Activated naive CD8-positive, alpha-beta T cell treated with anti-CD3 and anti-CD28 coated beads, Interleukin-2, amount 50 U/mL, for 24 hours (primary cell): ENCODE measurements at regions not wholly inside any gene's neighbourhood (a gene's known extent, or its start where the extent isn't known, plus 50 kb on each side); places are given as distances from the start of the nearest gene placed in this dataset.
"Not testable (repeated sequence)": the region's sequence is repeated elsewhere in the genome, so short reads cannot be mapped to it uniquely, and the experiment has no call there.

Experiments used
- ATAC-seq: fragments of 150-1000 bp; cut with Tn5 transposase; one replicate; pipeline ENCODE4 v1.10.0; 2021
- DNase-seq: peaks from one replicate; pipeline ENCODE4 v3.0.0; 2021
- H3K27ac Mint-ChIP-seq: one replicate; pipeline ENCODE4 v1.8.0; 2021; ENCODE audit warnings: mild to moderate bottlenecking, mixed read lengths
- H3K27me3 Mint-ChIP-seq: one replicate; pipeline ENCODE4 v1.8.0; 2021; ENCODE audit warnings: mixed read lengths
- H3K36me3 Mint-ChIP-seq: one replicate; pipeline ENCODE4 v1.8.0; 2021; ENCODE audit warnings: low read depth, mixed read lengths
- H3K4me1 Mint-ChIP-seq: one replicate; pipeline ENCODE4 v1.8.0; 2021; ENCODE audit warnings: mixed read lengths
- H3K4me3 Mint-ChIP-seq: one replicate; pipeline ENCODE4 v1.8.0; 2021; ENCODE audit warnings: mild to moderate bottlenecking, moderate library complexity, mixed read lengths
- H3K9me3 Mint-ChIP-seq: one replicate; pipeline ENCODE4 v1.8.0; 2021; ENCODE audit warnings: mixed read lengths

DNA sequence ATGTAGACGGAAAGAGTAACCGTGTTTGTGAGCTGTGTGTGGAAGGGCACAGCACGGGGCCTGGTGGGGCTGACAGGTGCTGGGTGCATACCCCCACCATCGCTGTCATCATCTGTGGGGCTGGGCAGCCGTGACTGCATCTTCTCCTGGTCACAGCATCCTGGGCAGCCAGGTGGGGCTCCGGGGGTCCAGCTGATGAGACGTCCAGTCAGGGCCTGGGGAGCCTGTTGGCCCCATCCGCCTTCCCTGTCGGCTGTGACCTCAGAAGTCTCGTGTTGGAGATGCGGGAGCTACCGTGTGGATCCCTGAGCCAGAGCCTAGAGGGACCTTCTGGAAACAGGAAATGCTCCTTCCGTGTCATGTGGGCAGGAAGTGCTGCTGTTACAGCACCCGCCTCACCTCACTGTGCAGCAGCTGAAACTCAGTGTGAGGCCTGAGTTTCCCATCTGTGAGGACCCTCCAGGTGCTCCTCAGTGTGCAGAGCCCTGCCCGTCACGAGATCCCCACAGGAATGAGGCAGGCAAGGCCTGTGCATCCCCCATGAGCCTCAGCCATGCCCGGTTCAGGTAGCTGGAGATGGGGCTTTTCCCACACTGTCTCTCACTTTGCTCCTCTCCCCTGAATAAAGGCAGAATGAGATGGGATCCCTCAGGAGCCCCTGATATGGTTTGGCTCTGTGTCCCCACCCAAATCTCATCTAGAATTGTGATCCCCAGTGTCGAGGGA, 108.7 kb downstream of the ERMARD start:
- ATAC-seq (no peak), DNase-seq (no peak)
- Mint-ChIP-seq H3K36me3 (no peaks in the 10 kb centered on the region), H3K4me1 (peaks cover 8% of the 10 kb centered on the region), H3K27ac (no peak overlapping the region), H3K9me3 (peaks cover 4% of the 10 kb centered on the region), H3K27me3 (no peaks in the 10 kb centered on the region), H3K4me3 (no peak overlapping the region)

DNA sequence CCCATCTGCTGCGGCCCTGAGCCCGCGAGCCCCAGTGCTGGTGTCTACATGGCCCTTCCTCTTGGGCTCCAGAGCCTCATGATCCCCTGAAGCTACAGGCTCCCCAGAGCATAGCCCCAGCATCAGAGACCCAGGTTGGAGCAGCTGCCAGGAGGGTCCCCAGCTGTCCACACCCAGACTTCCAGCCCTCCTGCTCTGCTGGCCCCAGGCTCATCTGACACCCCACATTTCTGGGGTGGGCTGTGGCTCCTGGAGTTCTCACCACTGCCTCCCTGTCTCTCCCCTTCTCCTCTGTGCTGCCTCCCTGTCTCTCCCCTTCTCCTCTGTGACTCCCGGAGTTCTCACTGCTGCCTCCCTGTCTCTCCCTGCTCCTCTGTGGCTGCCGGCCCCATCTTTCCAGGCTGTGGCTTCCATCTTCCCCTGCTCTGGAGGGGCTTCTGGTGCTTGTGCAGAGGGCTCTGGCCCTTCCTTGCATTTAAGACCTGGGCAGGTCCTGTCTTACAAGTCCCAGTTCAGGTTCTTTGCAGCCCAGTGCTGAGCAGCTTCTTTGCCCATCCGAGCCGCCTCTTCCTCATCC, 108.1 kb downstream of the ERMARD start:
- peaks cover 8% of the 10 kb centered on the region for H3K4me1 Mint-ChIP-seq
- ATAC-seq, result no peak
- no peak for DNase-seq
- no peaks in the 10 kb centered on the region for H3K27me3 Mint-ChIP-seq
- H3K36me3 Mint-ChIP-seq, result no peaks in the 10 kb centered on the region
- no peak overlapping the region for H3K27ac Mint-ChIP-seq
- peaks cover 4% of the 10 kb centered on the region for H3K9me3 Mint-ChIP-seq
- no peak overlapping the region for H3K4me3 Mint-ChIP-seq

DNA sequence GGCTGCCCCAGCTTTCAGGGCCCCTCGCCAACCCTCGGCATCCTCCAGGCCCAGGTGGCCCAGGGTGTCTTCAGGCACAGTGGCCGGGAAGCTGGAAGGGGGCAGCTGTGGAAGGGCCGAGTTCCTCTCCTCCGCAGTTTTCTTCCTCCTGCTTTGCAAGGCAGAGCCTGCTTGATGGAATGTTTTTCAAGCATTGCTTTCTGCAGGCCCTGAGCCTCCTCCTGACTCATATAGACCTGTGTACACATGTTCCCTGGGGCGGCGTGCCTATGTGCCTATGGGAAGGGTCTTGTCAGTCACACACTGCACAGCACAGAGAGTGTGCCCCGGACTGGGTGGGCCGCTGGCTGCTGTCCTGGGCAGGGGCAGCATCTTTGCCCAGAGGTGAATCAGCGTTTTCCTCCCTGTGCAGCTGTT, 107.5 kb downstream of the ERMARD start:
- Mint-ChIP-seq H3K27me3 (no peaks in the 10 kb centered on the region), H3K9me3 (peaks cover 4% of the 10 kb centered on the region)

DNA sequence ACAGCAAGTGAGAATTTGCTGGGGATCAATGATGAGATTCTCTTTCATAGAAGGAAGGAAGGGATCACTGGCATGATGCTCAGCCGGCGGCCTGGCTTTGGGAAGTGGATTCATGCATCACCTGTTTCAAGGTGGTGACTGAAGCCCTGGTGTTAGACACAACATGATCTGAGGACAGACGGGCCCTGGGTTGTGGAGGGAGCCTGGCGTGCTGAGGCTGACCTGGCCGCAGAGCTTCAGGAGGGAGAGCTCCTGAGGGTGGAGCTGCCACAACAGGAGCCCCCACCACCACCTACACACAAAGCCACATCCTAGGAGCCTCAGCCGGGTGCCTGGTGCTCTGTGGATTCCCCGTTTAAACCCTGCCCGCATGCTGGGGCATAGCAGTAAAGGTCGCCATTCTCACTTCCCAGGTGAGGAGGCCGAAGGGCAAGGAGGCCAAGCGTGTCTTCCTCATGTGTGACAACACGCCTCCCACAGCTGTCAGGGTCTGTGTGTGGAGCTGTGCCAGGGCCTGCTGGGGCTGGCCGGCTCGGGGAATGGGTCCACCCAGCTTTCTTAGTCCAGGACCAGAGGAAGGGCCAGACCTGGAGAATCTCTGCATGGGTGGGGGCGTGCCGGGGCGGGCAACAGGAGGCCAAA, 107.0 kb downstream of the ERMARD start:
- no peak overlapping the region for H3K4me3 Mint-ChIP-seq
- no peaks in the 10 kb centered on the region for H3K9me3 Mint-ChIP-seq
- peaks cover 6% of the 10 kb centered on the region for H3K4me1 Mint-ChIP-seq
- no peaks in the 10 kb centered on the region for H3K36me3 Mint-ChIP-seq
- no peaks in the 10 kb centered on the region for H3K27me3 Mint-ChIP-seq
- H3K27ac Mint-ChIP-seq, result no peak overlapping the region
- ATAC-seq, result no peak
- DNase-seq, result no peak

More for the DNA sequence above, 107.5 kb downstream of the ERMARD start:
- DNase-seq (no peak), ATAC-seq (no peak)
- no peak overlapping the region for H3K4me3 Mint-ChIP-seq
- no peaks in the 10 kb centered on the region for H3K36me3 Mint-ChIP-seq
- H3K4me1 Mint-ChIP-seq, result peaks cover 8% of the 10 kb centered on the region
- no peak overlapping the region for H3K27ac Mint-ChIP-seq

DNA sequence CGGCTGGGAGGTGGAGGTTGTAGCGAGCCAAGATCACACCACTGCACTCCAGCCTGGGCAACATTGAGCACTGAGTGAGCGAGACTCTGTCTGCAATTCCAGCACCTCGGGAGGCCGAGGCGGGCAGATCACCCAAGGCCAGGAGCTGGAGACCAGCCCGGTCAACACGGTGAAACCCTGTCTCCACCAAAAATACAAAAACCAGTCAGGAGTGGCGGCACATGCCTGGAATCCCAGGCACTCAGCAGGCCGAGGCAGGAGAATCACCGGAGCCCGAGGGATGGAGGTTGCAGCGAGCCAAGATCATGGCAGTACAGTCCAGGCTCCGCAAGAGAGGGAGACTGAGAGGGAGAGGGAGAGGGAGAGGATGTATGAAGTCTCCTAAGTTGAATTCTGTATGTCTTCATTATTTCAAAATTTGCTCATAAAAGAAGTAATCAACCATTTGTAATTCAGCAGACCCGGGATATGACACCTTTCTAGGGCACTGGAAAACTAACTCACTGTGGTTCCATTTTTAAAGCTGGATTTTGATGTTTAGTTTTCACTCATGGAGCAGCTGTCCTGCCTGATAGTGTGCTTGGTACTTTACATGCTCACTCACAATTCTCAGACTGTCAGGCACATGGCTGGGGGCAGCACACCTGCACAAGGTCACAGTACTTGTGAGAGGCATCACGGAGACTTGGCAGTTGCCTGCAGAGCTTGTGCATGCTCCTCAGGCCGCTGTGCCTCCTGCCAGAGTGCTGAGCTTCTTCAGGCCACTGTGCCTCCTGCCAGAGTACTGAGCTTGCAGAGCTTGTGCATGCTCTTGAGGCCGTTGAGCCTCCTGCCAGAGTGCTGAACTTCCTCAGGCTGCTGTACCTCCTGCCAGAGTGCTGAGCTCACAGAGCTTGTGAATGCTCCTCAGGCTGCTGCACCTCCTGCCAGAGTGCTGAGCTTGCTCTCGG, 106.2 kb downstream of the ERMARD start:
- no peaks in the 10 kb centered on the region for H3K36me3 Mint-ChIP-seq
- DNase-seq (no peak), ATAC-seq (no peak)
- no peak overlapping the region for H3K4me3 Mint-ChIP-seq
- H3K27me3 Mint-ChIP-seq, result no peaks in the 10 kb centered on the region
- H3K9me3 Mint-ChIP-seq, result peaks cover 6% of the 10 kb centered on the region
- no peak overlapping the region for H3K27ac Mint-ChIP-seq
- peaks cover 6% of the 10 kb centered on the region for H3K4me1 Mint-ChIP-seq

DNA sequence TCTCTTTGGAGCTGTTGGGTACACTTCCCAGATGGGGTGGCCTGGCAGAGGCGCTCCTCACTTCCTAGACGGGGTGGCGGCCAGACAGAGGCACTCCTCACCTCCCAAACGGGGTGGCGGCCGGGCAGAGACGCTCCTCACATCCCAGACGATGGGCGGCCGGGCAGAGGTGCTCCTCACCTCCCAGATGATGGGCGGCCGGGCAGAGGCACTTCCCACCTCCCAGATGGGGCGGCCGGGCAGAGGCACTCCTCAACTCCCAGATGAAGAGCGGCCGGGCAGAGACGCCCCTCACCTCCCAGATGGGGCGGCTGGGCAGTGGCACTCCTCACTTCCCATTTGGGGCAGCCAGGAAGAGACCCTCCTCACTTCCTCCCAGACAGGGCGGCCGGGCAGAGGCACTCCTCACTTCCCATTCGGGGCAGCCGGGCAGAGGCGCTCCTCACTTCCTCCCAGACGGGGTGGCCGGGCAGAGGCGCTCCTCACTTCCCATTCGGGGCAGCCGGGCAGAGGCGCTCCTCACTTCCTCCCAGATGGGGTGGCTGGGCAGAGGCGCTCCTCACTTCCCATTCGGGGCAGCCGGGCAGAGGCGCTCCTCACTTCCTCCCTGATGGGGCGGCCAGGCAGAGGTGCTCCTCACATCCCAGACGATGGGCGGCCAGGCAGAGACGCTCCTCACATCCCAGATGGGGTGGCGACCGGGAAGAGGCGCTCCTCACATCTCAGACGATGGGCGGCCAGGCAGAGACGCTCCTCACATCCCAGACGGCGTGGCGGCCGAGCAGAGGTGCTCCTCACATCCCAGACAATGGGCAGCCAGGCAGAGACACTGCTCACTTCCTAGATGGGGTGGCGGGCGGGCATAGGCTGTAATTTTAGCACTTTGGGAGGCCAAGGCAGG, 105.3 kb downstream of the ERMARD start:
- H3K9me3 Mint-ChIP-seq, H3K27me3 Mint-ChIP-seq, H3K4me3 Mint-ChIP-seq, DNase-seq, H3K4me1 Mint-ChIP-seq, ATAC-seq, H3K36me3 Mint-ChIP-seq, H3K27ac Mint-ChIP-seq: not testable (repeated sequence)

DNA sequence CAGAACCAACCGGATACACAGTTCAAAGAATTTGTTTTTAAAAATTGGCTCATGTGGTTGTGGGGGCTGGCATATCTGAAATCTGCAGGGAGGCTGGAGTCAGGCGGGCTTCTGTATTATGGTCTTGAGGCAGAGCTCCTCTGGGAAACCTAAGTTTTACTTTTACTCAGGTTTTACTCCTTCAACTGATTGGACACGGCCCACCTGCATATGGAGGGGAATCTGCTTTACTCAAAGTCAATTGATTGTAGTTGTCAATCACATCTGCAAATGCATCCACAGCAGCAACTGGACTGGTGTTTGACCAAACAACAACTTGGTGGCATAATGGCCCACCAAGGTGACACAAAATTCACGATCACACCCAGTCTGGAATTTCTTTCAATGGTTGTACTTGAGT, 103.4 kb downstream of the ERMARD start:
- H3K27ac Mint-ChIP-seq, result no peak overlapping the region
- no peak overlapping the region for H3K4me3 Mint-ChIP-seq
- DNase-seq (no peak), ATAC-seq (no peak)
- H3K36me3 Mint-ChIP-seq, result no peaks in the 10 kb centered on the region
- peaks cover 2% of the 10 kb centered on the region for H3K27me3 Mint-ChIP-seq
- H3K4me1 Mint-ChIP-seq, result no peaks in the 10 kb centered on the region
- H3K9me3 Mint-ChIP-seq, result peaks cover 6% of the 10 kb centered on the region

DNA sequence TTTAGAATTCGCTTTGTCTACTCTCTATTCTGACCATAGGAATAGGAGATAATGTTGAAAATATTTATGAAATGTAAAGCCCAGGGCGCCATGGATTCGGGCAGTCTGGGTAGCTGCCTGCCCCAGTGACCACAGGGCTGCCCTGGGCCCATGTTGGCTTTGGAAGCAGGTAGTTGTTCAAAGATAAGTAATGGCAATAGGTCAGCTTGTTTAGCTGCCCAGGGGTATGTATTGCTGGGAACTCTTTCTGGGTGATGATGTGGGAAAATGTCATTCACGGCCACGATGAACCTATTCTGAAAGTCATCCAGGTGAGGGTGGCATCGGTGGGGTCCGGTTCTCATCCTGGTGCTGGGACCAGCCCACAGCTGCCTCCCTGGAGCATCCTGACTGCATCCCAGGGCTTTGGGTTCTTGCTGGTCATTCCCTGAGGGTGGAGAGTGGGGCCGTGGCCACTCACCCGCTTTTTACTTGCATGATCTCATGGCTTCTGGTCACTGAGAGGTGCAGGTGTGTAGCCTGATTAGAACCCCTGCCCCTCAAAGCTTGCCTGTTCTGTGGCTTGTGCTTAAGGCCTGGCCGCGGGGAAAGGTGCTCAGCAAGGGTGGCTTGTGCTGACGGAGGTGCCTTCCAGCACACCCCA, 102.8 kb downstream of the ERMARD start:
- no peaks in the 10 kb centered on the region for H3K4me1 Mint-ChIP-seq
- H3K27me3 Mint-ChIP-seq, result peaks cover 2% of the 10 kb centered on the region
- no peaks in the 10 kb centered on the region for H3K36me3 Mint-ChIP-seq
- ATAC-seq, result no peak
- peaks cover 6% of the 10 kb centered on the region for H3K9me3 Mint-ChIP-seq
- no peak overlapping the region for H3K4me3 Mint-ChIP-seq
- DNase-seq, result no peak
- H3K27ac Mint-ChIP-seq, result no peak overlapping the region

DNA sequence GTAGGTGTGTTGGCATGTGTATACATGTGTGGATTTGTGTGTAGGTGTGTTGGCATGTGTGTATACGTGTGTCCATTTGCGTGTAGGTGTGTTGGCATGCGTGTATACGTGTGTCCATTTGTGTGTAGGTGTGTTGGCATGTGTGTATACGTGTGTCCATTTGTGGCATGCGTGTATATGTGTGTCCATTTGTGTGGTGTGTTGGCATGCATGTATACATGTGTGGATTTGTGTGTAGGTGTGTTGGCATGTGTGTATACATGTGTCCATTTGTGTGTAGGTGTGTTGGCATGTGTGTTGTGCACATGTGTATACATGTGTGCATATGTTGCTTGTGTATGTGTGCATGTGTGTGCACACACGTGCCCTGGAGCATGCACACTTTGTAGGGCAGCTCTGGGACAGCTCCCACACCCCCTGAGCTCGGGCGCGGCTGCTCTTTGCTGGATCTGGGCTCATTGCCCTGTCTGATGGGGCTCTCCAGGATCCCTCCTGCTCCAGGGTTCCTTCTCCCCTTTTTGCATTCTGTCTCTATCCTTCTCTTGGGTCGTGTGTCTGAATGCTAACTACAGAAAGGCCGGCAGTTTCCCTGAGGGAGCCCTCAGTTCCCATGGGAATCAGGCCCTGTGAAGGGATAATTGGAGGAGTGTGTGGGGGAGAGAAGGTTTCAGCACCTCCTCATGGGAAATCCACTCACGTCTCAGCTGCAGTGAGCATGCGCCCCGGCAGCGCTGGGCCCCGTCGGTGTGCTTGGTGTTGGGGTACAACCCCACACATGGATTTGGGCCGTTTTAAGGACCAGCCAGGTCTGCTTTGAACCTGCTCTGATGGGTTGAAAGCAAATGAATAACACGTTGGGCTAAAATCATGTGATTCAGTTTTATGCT, 102.0 kb downstream of the ERMARD start:
- Mint-ChIP-seq H3K36me3 (no peaks in the 10 kb centered on the region), H3K4me1 (no peaks in the 10 kb centered on the region), H3K9me3 (peaks cover 6% of the 10 kb centered on the region), H3K27me3 (peaks cover 2% of the 10 kb centered on the region), H3K4me3 (no peak overlapping the region), H3K27ac (no peak overlapping the region)
- no peak for DNase-seq
- ATAC-seq, result no peak

DNA sequence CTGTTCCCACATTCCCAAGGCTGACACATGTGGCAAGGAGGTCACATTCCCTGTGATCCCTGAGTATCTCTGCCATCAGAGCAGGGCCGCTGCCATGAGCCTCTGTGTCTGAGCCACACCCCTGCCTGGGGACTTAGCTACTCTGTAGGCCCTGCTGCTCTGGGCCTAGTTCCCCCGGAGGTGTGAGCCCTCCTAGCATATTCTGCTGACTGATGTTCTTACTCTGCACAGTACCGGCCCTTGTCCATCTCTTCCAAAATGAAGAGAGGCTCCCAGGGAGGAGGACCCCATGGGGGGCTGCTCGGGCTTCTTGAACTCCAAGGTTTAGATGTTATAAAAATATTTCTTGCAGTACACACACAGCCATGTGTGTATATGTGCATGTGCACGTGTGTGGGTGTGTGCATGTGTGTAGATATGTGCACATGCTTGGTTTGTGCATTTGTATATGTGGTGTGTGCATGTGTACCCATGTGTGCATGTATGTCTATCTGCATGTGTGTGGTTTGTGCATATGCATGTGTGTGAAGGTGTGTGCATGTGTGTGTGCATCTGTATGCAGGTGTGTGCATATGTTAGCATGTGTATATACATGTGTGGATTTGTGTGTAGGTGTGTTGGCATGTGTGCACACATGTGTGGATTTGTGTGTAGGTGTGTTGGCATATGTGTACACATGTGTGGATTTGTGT, 101.2 kb downstream of the ERMARD start:
- no peak overlapping the region for H3K27ac Mint-ChIP-seq
- no peaks in the 10 kb centered on the region for H3K36me3 Mint-ChIP-seq
- DNase-seq (no peak), ATAC-seq (no peak)
- H3K4me3 Mint-ChIP-seq, result no peak overlapping the region
- peaks cover 4% of the 10 kb centered on the region for H3K27me3 Mint-ChIP-seq
- peaks cover 6% of the 10 kb centered on the region for H3K9me3 Mint-ChIP-seq
- no peaks in the 10 kb centered on the region for H3K4me1 Mint-ChIP-seq

DNA sequence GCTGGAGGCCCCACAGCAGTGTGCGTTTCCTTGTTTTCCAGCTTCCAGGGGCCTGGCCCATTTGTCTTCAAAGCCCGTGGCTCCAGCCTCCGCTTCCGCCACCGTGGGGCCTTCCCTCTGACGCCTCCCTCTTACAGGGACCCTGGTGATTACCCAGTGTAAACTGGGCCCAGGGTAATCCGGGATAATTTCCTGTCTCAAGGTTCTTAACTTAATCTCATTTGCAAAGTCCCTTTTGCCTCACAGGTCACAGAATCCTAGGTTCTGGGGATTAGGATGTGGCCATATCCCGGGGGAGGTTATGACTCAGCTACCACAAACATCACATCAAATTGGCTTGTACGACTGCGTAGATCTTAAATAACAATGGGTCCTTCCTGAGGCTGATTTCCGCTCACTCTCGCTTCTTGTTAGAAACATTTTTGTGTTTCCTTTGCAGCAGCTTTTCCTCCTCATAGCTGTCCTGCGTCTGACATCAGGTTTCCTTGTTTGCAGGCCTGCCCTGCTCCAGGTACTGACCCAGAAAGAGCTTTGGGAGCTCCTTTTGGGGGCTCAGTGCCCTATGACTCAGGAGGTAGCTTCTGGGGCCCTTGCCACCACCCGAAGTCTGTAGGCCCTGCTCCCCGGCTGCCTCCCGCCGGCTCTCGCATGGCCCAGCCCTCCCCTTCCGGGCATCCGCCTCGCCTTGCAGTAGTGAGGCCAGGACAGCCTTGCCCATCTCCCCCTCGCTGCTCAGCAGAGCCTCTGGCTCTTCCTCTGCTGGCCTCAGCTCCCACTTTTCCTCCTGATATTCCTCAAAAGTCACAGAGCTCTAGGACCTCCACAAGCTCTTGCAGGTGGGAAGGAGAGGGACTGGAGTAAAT, 100.5 kb downstream of the ERMARD start:
- peaks cover 4% of the 10 kb centered on the region for H3K27me3 Mint-ChIP-seq
- H3K27ac Mint-ChIP-seq, result no peak overlapping the region
- no peaks in the 10 kb centered on the region for H3K4me1 Mint-ChIP-seq
- DNase-seq (no peak), ATAC-seq (no peak)
- no peaks in the 10 kb centered on the region for H3K36me3 Mint-ChIP-seq
- no peak overlapping the region for H3K4me3 Mint-ChIP-seq
- peaks cover 6% of the 10 kb centered on the region for H3K9me3 Mint-ChIP-seq
